WTC11 (cell line): ENCODE measurements at regions not wholly inside any gene's neighbourhood (a gene's known extent, or its start where the extent isn't known, plus 50 kb on each side); places are given as distances from the start of the nearest gene placed in this dataset.
A peak's percentile ranks its signal among the peaks of the same experiment; 100 is the strongest.

Experiments
- ATAC-seq: fragments of 200-7000 bp; cut with Tn5 transposase; 2 replicates; pipeline ENCODE4 v1.10.0; 2021; ENCODE audit warnings: mild to moderate bottlenecking, moderate library complexity
- CTCF ChIA-PET: fragments of 300-600 bp; sonication (Branson Sonifier 250); formaldehyde crosslinking; loops from one replicate; lab custom pipeline; 2021; ENCODE audit warnings: antibody characterized with exemption; lab: Charles Lee
- POLR2A ChIA-PET: fragments of 350-600 bp; sonication (Branson Sonifier 250); formaldehyde crosslinking; loops from one replicate; lab custom pipeline; 2021; ENCODE audit warnings: antibody characterized with exemption; lab: Charles Lee
- DNase-seq: peaks from one replicate; pipeline ENCODE4 v3.0.0; 2021; ENCODE audit warnings: low spot score
- H3K27ac Mint-ChIP-seq: 2 replicates; pipeline ENCODE4 v1.8.0; 2021; ENCODE audit warnings: mixed read lengths
- H3K27me3 Mint-ChIP-seq: 2 replicates; pipeline ENCODE4 v1.8.0; 2021; ENCODE audit warnings: low read depth, mild to moderate bottlenecking, moderate library complexity, mixed read lengths
- H3K36me3 Mint-ChIP-seq: 2 replicates; pipeline ENCODE4 v1.8.0; 2021; ENCODE audit warnings: mixed read lengths
- H3K4me1 Mint-ChIP-seq: 2 replicates; pipeline ENCODE4 v1.8.0; 2022; ENCODE audit warnings: mixed read lengths
- H3K4me3 Mint-ChIP-seq: 2 replicates; pipeline ENCODE4 v1.8.0; 2021; ENCODE audit warnings: mild to moderate bottlenecking, moderate library complexity, mixed read lengths
- H3K9me3 Mint-ChIP-seq: 2 replicates; pipeline ENCODE4 v1.8.0; 2021; ENCODE audit warnings: mixed read lengths
- AR ChIP-seq: fragments of 250-450 bp; sonication (Bioruptor Pico); IDR thresholded peaks from 2 replicates; pipeline ENCODE4 v1.9.0; 2021; ENCODE audit warnings: mild to moderate bottlenecking
- ARID4B ChIP-seq: sonication (generic); formaldehyde crosslinking; IDR thresholded peaks from 2 replicates; pipeline ENCODE4 v1.8.0; 2023; ENCODE audit warnings: missing genetic modification reagents, mild to moderate bottlenecking, borderline replicate concordance
- ATF3 ChIP-seq: sonication (generic); formaldehyde crosslinking; conservative IDR thresholded peaks from 2 replicates; pipeline ENCODE4 v1.8.1; 2022; ENCODE audit warnings: mild to moderate bottlenecking, missing genetic modification reagents
- ELF4 ChIP-seq: sonication (generic); formaldehyde crosslinking; IDR thresholded peaks from 2 replicates; pipeline ENCODE4 v1.8.1; 2022; ENCODE audit warnings: low read depth, mild to moderate bottlenecking, moderate library complexity, missing genetic modification reagents
- IRF2 ChIP-seq: sonication (generic); formaldehyde crosslinking; IDR thresholded peaks from 2 replicates; pipeline ENCODE4 v1.8.0; 2022; ENCODE audit warnings: low read depth, missing genetic modification reagents, borderline replicate concordance
- SMAD3 ChIP-seq: sonication (generic); formaldehyde crosslinking; IDR thresholded peaks from 2 replicates; pipeline ENCODE4 v1.8.0; 2022; ENCODE audit warnings: missing genetic modification reagents, mild to moderate bottlenecking, borderline replicate concordance
- SP1 ChIP-seq: sonication (generic); formaldehyde crosslinking; conservative IDR thresholded peaks from 2 replicates; pipeline ENCODE4 v1.8.1; 2022; ENCODE audit warnings: missing genetic modification reagents
- ZBTB21 ChIP-seq: sonication (generic); formaldehyde crosslinking; IDR thresholded peaks from 2 replicates; pipeline ENCODE4 v1.8.1; 2023; ENCODE audit warnings: mild to moderate bottlenecking, missing genetic modification reagents, borderline replicate concordance
- ZBTB43 ChIP-seq: sonication (generic); formaldehyde crosslinking; IDR thresholded peaks from 2 replicates; pipeline ENCODE4 v1.8.1; 2023; ENCODE audit warnings: mild to moderate bottlenecking, missing genetic modification reagents
- TF ChIP-seq, protein P1 (sequence below): sonication (generic); formaldehyde crosslinking; IDR thresholded peaks from 2 replicates; pipeline ENCODE4 v1.8.1; 2022; ENCODE audit warnings: low read depth, missing genetic modification reagents, borderline replicate concordance
- TF ChIP-seq, protein P2 (sequence below): sonication (generic); formaldehyde crosslinking; IDR thresholded peaks from 2 replicates; pipeline ENCODE4 v1.8.0; 2023; ENCODE audit warnings: mild to moderate bottlenecking, missing genetic modification reagents
- TF ChIP-seq, protein P3 (sequence below): fragments of 250-450 bp; sonication (Bioruptor Pico); IDR thresholded peaks from 2 replicates; pipeline ENCODE4 v1.9.0; 2021; ENCODE audit warnings: mild to moderate bottlenecking, borderline replicate concordance

DNA sequence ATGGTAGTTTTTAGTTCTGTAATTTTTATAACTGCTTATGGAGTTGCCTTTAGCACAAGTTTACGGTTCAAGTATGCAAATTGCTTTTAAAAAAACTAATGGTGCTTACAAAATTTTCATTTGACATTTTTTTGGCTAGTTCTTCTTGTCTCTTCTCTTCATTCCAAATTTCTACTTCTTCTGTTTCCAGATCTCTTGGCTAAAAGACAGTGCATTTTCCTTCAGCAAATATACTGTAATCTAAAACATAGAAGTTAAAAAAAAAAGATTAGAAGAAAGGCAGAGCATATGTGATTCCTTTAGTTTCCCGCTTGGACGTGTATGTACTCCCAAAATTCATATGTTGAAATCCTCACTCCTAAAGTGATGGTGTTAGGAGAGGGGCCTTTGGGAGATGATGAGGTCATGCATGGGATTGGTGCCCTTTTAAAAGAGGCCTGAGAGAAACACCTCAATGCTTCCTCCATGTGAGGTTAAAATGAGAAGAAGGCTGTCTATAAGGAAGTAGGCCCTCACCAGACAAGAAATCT is 132.1 kb upstream of the NPY2R start (continued):
- TF ChIP-seq ELF4 (CRISPR knock-in tag) (no peak), IRF2 (CRISPR knock-in tag) (no peak), SMAD3 (no peak)
- TF ChIP-seq, protein P1, sequence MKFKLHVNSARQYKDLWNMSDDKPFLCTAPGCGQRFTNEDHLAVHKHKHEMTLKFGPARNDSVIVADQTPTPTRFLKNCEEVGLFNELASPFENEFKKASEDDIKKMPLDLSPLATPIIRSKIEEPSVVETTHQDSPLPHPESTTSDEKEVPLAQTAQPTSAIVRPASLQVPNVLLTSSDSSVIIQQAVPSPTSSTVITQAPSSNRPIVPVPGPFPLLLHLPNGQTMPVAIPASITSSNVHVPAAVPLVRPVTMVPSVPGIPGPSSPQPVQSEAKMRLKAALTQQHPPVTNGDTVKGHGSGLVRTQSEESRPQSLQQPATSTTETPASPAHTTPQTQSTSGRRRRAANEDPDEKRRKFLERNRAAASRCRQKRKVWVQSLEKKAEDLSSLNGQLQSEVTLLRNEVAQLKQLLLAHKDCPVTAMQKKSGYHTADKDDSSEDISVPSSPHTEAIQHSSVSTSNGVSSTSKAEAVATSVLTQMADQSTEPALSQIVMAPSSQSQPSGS (CRISPR knock-in tag) = no peak
- TF ChIP-seq, protein P2, sequence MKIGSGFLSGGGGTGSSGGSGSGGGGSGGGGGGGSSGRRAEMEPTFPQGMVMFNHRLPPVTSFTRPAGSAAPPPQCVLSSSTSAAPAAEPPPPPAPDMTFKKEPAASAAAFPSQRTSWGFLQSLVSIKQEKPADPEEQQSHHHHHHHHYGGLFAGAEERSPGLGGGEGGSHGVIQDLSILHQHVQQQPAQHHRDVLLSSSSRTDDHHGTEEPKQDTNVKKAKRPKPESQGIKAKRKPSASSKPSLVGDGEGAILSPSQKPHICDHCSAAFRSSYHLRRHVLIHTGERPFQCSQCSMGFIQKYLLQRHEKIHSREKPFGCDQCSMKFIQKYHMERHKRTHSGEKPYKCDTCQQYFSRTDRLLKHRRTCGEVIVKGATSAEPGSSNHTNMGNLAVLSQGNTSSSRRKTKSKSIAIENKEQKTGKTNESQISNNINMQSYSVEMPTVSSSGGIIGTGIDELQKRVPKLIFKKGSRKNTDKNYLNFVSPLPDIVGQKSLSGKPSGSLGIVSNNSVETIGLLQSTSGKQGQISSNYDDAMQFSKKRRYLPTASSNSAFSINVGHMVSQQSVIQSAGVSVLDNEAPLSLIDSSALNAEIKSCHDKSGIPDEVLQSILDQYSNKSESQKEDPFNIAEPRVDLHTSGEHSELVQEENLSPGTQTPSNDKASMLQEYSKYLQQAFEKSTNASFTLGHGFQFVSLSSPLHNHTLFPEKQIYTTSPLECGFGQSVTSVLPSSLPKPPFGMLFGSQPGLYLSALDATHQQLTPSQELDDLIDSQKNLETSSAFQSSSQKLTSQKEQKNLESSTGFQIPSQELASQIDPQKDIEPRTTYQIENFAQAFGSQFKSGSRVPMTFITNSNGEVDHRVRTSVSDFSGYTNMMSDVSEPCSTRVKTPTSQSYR (CRISPR knock-in tag) = no peak

GRCh38 chr4:155077452-155078229 is 130.8 kb upstream of the NPY2R start:
- peak; percentile 96 for ATAC-seq
- peaks cover 3% of the 10 kb centered on the region; the same call in 1 of the 2 replicates for H3K9me3 Mint-ChIP-seq
- H3K4me1 Mint-ChIP-seq = peaks cover 10% of the 10 kb centered on the region
- ChIA-PET POLR2A (no interaction called here), CTCF (interaction anchor here (0.9 to 1.2 kb wide), 3 partner anchors 17 to 276 kb away, joined by 3 to 5 read pairs (median 4); no protein-coding TSS in a partner anchor)
- H3K36me3 Mint-ChIP-seq = no peaks in the 10 kb centered on the region
- no peak overlapping the region for H3K27ac Mint-ChIP-seq
- H3K4me3 Mint-ChIP-seq = no peak overlapping the region
- H3K27me3 Mint-ChIP-seq = no peaks in the 10 kb centered on the region
- peak; percentile 43 for DNase-seq
- TF ChIP-seq, protein P2 (CRISPR knock-in tag) = no peak
- TF ChIP-seq ARID4B (CRISPR knock-in tag) (no peak), AR (CRISPR knock-in tag) (no peak), ATF3 (no peak), ZBTB21 (no peak), ZBTB43 (no peak), SP1 (CRISPR knock-in tag) (no peak)
- TF ChIP-seq, protein P3, sequence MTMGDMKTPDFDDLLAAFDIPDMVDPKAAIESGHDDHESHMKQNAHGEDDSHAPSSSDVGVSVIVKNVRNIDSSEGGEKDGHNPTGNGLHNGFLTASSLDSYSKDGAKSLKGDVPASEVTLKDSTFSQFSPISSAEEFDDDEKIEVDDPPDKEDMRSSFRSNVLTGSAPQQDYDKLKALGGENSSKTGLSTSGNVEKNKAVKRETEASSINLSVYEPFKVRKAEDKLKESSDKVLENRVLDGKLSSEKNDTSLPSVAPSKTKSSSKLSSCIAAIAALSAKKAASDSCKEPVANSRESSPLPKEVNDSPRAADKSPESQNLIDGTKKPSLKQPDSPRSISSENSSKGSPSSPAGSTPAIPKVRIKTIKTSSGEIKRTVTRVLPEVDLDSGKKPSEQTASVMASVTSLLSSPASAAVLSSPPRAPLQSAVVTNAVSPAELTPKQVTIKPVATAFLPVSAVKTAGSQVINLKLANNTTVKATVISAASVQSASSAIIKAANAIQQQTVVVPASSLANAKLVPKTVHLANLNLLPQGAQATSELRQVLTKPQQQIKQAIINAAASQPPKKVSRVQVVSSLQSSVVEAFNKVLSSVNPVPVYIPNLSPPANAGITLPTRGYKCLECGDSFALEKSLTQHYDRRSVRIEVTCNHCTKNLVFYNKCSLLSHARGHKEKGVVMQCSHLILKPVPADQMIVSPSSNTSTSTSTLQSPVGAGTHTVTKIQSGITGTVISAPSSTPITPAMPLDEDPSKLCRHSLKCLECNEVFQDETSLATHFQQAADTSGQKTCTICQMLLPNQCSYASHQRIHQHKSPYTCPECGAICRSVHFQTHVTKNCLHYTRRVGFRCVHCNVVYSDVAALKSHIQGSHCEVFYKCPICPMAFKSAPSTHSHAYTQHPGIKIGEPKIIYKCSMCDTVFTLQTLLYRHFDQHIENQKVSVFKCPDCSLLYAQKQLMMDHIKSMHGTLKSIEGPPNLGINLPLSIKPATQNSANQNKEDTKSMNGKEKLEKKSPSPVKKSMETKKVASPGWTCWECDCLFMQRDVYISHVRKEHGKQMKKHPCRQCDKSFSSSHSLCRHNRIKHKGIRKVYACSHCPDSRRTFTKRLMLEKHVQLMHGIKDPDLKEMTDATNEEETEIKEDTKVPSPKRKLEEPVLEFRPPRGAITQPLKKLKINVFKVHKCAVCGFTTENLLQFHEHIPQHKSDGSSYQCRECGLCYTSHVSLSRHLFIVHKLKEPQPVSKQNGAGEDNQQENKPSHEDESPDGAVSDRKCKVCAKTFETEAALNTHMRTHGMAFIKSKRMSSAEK (CRISPR knock-in tag) = no peak
